ENCODE measurements at regions not wholly inside any gene's neighbourhood (a gene's known extent, or its start where the extent isn't known, plus 50 kb on each side); places are given as distances from the start of the nearest gene placed in this dataset.
"Not testable (repeated sequence)": the region's sequence is repeated elsewhere in the genome, so short reads cannot be mapped to it uniquely, and the experiment has no call there.

DNA sequence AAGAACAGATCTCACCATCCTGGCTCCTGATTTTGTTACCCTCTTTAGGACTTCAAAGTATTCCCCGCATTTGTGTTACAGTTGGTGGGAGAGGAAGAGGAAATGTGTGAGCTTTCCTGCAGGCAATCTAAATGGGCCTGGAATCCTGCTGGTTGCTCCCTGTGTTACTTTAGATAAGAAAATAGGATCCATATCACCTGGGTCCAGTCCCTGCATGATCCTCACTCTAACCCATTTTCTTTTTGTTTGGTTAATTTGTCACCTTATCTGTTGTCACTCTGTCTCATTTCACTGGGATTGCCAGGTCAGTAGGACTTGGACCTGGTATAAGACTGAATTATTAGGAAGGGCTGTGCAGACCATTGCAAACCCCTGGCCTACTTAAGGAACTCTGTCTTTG lies 175.9 kb upstream of the GJE1 start:
- Histone ChIP-seq H3K27ac (no peak overlapping the region), H3K4me3 (no peak overlapping the region)
- TF ChIP-seq, protein P1, sequence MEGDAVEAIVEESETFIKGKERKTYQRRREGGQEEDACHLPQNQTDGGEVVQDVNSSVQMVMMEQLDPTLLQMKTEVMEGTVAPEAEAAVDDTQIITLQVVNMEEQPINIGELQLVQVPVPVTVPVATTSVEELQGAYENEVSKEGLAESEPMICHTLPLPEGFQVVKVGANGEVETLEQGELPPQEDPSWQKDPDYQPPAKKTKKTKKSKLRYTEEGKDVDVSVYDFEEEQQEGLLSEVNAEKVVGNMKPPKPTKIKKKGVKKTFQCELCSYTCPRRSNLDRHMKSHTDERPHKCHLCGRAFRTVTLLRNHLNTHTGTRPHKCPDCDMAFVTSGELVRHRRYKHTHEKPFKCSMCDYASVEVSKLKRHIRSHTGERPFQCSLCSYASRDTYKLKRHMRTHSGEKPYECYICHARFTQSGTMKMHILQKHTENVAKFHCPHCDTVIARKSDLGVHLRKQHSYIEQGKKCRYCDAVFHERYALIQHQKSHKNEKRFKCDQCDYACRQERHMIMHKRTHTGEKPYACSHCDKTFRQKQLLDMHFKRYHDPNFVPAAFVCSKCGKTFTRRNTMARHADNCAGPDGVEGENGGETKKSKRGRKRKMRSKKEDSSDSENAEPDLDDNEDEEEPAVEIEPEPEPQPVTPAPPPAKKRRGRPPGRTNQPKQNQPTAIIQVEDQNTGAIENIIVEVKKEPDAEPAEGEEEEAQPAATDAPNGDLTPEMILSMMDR (IDR thresholded peaks at IDR 0.05), result no peak
- no peak for DNase-seq (ENCODE audit: low spot score)

DNA sequence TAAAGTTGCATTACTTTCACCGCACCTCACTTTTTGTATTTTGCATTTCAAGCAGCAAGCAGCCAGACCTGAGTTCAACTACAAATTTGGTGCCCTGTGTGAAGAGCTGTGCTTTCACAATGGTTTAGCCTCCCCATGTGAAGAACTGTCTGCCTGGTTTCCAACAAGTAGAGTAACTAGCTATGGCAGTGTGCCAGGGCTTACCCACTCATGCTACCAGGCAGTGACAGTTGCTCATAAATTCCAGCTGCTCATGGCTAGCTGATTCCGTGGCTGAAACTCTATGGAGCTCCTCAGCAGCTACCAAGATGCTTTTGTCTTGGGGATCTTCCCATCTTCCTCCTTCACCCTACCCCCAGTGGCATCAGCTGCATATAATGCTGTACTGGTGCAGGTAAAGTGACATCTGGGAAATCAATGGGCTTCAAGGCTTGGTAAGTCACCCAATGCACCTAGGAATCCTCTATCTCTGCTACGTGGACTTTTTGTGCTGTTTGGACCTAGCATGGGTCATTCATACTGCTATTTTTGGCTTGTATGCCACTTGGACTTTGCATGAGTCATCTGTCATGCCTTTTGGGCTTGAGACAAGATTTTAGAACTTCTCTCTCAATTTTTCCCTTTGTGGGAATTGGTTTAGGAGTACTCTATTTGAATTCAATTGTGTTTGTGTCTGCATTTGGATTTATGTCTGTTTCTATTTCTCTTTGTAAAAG lies 176.5 kb upstream of the GJE1 start:
- no peak overlapping the region for H3K27ac ChIP-seq
- no peak overlapping the region for H3K4me3 ChIP-seq
- no peak for DNase-seq (ENCODE audit: low spot score)
- TF ChIP-seq, protein P1 (IDR thresholded peaks at IDR 0.05), result no peak

DNA sequence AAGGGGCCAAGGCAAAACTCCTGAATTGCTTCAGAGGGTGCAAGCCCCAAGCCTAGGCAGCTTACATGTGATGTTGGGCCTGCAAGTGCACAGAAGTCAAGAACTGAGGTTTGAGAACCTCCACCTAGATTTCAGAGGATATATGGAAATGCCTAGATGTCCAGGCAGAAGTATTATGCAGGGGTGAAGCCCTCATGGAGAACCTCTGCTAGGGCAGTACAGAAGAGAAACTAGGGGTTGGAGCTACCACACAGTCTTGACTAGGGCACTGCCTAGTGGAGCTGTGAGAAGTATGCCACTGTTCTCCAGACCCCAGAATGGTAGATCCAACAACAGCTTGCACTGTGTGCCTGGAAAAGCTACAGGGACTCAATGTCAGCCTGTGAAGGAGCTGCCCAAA lies 179.7 kb upstream of the GJE1 start:
- H3K27ac ChIP-seq, result no peak overlapping the region
- DNase-seq (ENCODE audit: low spot score), result no peak

DNA sequence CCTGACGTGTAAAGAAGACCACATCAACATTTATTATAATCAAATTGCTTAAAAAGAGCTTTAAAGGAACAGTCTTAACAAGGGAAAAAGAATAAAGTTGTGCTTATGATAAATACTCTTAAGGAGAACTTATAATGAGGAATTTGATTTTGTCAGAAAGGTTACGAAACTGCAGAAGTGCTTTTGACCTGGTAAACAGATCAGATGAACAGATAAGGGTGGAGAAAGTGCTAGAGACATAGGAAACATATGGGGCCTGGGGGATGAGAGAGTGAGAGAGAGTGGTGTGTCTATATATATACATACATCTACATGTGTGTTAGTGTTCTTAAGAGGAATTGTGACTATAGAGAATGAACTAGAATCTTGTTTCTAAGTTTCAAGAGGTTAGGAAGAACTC lies 186.2 kb upstream of the GJE1 start:
- DNase-seq (ENCODE audit: low spot score), result no peak
- TF ChIP-seq, protein P1 (IDR thresholded peaks at IDR 0.05), result no peak
- Histone ChIP-seq H3K27ac (no peak overlapping the region), H3K4me3 (no peak overlapping the region)

More for the DNA sequence above, 179.7 kb upstream of the GJE1 start:
- TF ChIP-seq, protein P1 (IDR thresholded peaks at IDR 0.05), result no peak
- no peak overlapping the region for H3K4me3 ChIP-seq

DNA sequence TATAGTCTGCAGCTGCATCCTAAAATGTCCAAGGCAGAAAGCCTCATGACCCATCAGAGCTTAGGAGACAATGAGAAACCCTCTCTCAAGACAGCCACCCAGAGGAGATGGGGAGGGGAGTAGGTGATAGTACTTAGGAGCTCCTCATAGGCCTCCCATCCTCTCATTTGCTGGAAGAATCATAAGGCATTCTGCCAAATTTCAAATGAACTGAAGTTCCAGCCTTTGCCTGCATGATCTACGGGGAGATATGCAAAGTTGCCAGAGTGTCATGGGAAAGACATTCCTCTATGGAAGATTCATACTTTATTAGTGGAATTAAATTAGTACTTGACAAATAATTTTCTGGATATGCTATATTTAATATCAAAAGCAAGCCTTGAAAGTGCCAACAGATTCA lies 194.1 kb upstream of the GJE1 start:
- TF ChIP-seq, protein P1 (IDR thresholded peaks at IDR 0.05), result no peak
- Histone ChIP-seq H3K27ac (no peak overlapping the region), H3K4me3 (no peak overlapping the region)
- no peak for DNase-seq (ENCODE audit: low spot score)

DNA sequence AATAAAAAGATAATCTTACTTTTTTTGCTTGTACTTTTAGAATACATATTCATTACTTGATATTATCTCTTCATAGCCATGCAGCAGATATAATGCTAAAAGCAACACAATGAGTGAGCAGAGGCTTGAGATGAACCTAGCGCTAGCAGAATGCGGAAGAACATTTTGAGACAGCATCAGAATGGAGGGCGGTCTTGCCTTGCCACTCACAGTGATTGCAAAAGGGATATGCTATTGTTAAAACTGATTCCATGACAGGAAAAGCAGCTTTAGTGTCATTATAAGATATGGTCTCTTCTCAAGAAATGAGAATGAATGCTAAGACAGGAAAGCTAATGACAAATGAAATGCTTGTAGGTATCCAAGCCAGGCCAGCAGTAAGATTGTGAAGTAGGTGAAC lies 200.0 kb upstream of the GJE1 start:
- DNase-seq (ENCODE audit: low spot score), result no peak
- no peak overlapping the region for H3K27ac ChIP-seq
- no peak overlapping the region for H3K4me3 ChIP-seq
- TF ChIP-seq, protein P1 (IDR thresholded peaks at IDR 0.05), result no peak

DNA sequence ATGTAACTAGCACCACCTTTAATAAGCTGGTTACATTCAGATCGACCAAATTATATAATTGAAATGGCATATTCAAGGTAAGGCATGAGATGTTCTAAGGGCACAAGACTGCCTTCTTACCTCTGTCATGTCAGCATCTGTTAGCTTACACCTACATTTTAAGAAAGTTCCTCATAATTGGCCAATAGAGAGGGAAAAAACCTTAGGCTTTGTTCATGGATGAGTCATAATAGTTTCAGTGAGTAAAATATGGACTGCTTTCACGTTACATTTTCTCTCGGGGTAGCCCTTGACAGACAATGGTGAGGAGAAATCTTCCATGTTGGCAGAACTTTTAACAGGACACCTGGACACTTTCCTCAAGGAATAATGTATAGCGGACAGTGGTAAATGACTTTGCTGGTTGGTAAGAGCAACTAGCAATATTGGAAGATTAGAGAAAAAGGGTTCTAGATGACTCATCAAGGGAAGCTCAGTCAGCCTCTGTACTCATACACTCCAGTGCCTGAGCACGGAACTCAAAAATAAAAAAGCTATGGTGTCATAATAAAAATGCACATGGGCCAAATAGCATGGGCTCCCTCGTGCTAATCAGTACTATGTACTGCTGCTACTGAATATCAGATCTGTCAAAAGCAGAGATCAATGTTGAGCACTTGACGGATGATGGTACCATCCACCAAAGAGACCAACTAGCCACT lies 206.4 kb upstream of the GJE1 start:
- not testable (repeated sequence) for DNase-seq (ENCODE audit: low spot score); H3K4me3 ChIP-seq; H3K27ac ChIP-seq

Measured in coronary artery (tissue), 2 donors.